Neural cell (in vitro differentiated cells): ENCODE measurements at regions not wholly inside any gene's neighbourhood (a gene's known extent, or its start where the extent isn't known, plus 50 kb on each side); places are given as distances from the start of the nearest gene placed in this dataset.

Experiments
- H2AFZ ChIP-seq: fragments of 200-600, 300-800 bp; sonication (generic), shearing (Covaris generic); 2 replicates; pipeline ENCODE4 v1.6.0; 2014; ENCODE audit warnings: low read depth, mild to moderate bottlenecking, antibody characterized with exemption, low read length, moderate library complexity
- H3F3A ChIP-seq: fragments of 200-600 bp; shearing (Covaris generic); 2 replicates; pipeline ENCODE4 v1.6.1; 2016; ENCODE audit warnings: mild to moderate bottlenecking, moderate library complexity, mixed read lengths, antibody characterized with exemption, low read length; ENCODE audit not compliant: insufficient read depth, poor library complexity, severe bottlenecking
- H3K27ac ChIP-seq: fragments of 200-600, 300-800 bp; sonication (generic), shearing (Covaris generic); 2 replicates; pipeline ENCODE4 v1.5.1; 2014; ENCODE audit warnings: mild to moderate bottlenecking, low read length, moderate library complexity
- H3K27me3 ChIP-seq: fragments of 300-800, 200-600 bp; sonication (generic), shearing (Covaris generic); 2 replicates; pipeline ENCODE4 v1.6.0; 2014; ENCODE audit warnings: mild to moderate bottlenecking, low read depth, low read length, moderate library complexity; ENCODE audit not compliant: insufficient read depth
- H3K36me3 ChIP-seq: fragments of 300-800, 200-600 bp; sonication (generic), shearing (Covaris generic); 2 replicates; pipeline ENCODE4 v1.5.1; 2014; ENCODE audit warnings: mild to moderate bottlenecking, antibody characterized with exemption, low read length, moderate library complexity; ENCODE audit not compliant: insufficient read depth
- H3K4me2 ChIP-seq: fragments of 300-800, 200-600 bp; sonication (generic), shearing (Covaris generic); 2 replicates; pipeline ENCODE4 v1.6.0; 2014; ENCODE audit warnings: mild to moderate bottlenecking, low read length
- H3K4me3 ChIP-seq: fragments of 300-800, 200-600 bp; sonication (generic), shearing (Covaris generic); 2 replicates; pipeline ENCODE4 v1.5.1; 2014; ENCODE audit warnings: mild to moderate bottlenecking, low read length, moderate library complexity
- H3K79me2 ChIP-seq: fragments of 200-600 bp; shearing (Covaris generic); replicated peaks from 2 replicates; pipeline ENCODE4 v1.6.0; 2014; ENCODE audit warnings: mild to moderate bottlenecking, low read length, moderate library complexity; ENCODE audit not compliant: insufficient read depth
- H3K9ac ChIP-seq: fragments of 300-800, 200-600 bp; sonication (generic), shearing (Covaris generic); 2 replicates; pipeline ENCODE4 v1.6.1; 2016; ENCODE audit warnings: mild to moderate bottlenecking, low read length, mixed read lengths
- H3K9me2 ChIP-seq: fragments of 200-600 bp; shearing (Covaris generic); 2 replicates; pipeline ENCODE4 v1.6.1; 2016; ENCODE audit warnings: mild to moderate bottlenecking, low read length, mixed read lengths; ENCODE audit not compliant: insufficient read depth
- H3K9me3 ChIP-seq: fragments of 200-600, 300-800 bp; sonication (generic), shearing (Covaris generic); 2 replicates; pipeline ENCODE4 v1.6.1; 2016; ENCODE audit warnings: mild to moderate bottlenecking, mixed run types, low read length, moderate library complexity, mixed read lengths
- H4K20me1 ChIP-seq: fragments of 200-600 bp; shearing (Covaris generic); 2 replicates; pipeline ENCODE4 v1.6.1; 2016; ENCODE audit warnings: mild to moderate bottlenecking, mixed run types; ENCODE audit not compliant: insufficient read depth
- EP300 ChIP-seq: fragments of 450-650 bp; conservative IDR thresholded peaks from 2 replicates; pipeline ENCODE4 v1.6.1; 2014; ENCODE audit warnings: antibody characterized with exemption, mild to moderate bottlenecking, moderate library complexity; ENCODE audit not compliant: poor library complexity, severe bottlenecking
- EZH2 ChIP-seq: fragments of 200-600, 300-800 bp; shearing (Covaris generic), sonication (generic); IDR thresholded peaks from 2 replicates; pipeline ENCODE4 v1.6.1; 2014; ENCODE audit warnings: antibody characterized with exemption, low read length, borderline replicate concordance, mild to moderate bottlenecking; ENCODE audit not compliant: insufficient read depth, poor library complexity, severe bottlenecking
- MXI1 ChIP-seq: fragments of 450-650 bp; conservative IDR thresholded peaks from 2 replicates; pipeline ENCODE4 v1.6.1; 2014; ENCODE audit warnings: antibody characterized with exemption, mild to moderate bottlenecking; ENCODE audit not compliant: poor library complexity, severe bottlenecking
- POLR2AphosphoS5 ChIP-seq: IDR thresholded peaks from 2 replicates; pipeline ENCODE4 v1.6.1; 2012
- RAD21 ChIP-seq: fragments of 450-650 bp; conservative IDR thresholded peaks from 2 replicates; pipeline ENCODE4 v1.6.1; 2014; ENCODE audit warnings: antibody characterized with exemption, mild to moderate bottlenecking, moderate library complexity
- SMC3 ChIP-seq: fragments of 450-650 bp; conservative IDR thresholded peaks from 2 replicates; pipeline ENCODE4 v1.6.1; 2014; ENCODE audit warnings: antibody characterized with exemption, mild to moderate bottlenecking, moderate library complexity; ENCODE audit not compliant: poor library complexity
- TAF1 ChIP-seq: IDR thresholded peaks from 2 replicates; pipeline ENCODE4 v1.6.1; 2012; ENCODE audit warnings: low read depth
- TF ChIP-seq, protein P1 (sequence below): IDR thresholded peaks from 2 replicates; pipeline ENCODE4 v1.6.1; 2012; ENCODE audit warnings: borderline replicate concordance
- TF ChIP-seq, protein P2 (sequence below): fragments of 450-650 bp; IDR thresholded peaks from 2 replicates; pipeline ENCODE4 v1.5.1; 2014; ENCODE audit warnings: antibody characterized with exemption, mild to moderate bottlenecking, moderate library complexity; ENCODE audit not compliant: poor library complexity, severe bottlenecking

DNA sequence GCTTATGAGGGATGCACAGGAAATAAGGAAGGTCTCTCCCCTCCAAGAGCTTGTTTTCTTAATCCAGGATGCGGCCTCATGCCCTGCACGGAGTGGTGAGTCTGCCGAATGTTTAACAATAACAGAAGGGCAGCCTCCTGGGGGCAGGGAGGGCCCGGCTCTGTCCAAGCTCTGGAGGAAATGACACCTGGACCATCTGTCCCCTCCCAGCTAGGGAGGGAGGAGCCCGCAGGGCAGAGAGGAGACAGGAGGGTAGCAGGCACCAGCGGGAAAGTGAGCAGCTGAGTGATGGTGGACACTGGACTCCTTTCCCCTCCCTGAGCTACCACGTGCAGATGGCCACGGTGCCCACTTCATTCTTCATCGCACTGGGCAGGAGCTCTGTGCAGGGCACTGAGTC is 398.2 kb upstream of the MYT1L start:
- TF ChIP-seq, protein P1, sequence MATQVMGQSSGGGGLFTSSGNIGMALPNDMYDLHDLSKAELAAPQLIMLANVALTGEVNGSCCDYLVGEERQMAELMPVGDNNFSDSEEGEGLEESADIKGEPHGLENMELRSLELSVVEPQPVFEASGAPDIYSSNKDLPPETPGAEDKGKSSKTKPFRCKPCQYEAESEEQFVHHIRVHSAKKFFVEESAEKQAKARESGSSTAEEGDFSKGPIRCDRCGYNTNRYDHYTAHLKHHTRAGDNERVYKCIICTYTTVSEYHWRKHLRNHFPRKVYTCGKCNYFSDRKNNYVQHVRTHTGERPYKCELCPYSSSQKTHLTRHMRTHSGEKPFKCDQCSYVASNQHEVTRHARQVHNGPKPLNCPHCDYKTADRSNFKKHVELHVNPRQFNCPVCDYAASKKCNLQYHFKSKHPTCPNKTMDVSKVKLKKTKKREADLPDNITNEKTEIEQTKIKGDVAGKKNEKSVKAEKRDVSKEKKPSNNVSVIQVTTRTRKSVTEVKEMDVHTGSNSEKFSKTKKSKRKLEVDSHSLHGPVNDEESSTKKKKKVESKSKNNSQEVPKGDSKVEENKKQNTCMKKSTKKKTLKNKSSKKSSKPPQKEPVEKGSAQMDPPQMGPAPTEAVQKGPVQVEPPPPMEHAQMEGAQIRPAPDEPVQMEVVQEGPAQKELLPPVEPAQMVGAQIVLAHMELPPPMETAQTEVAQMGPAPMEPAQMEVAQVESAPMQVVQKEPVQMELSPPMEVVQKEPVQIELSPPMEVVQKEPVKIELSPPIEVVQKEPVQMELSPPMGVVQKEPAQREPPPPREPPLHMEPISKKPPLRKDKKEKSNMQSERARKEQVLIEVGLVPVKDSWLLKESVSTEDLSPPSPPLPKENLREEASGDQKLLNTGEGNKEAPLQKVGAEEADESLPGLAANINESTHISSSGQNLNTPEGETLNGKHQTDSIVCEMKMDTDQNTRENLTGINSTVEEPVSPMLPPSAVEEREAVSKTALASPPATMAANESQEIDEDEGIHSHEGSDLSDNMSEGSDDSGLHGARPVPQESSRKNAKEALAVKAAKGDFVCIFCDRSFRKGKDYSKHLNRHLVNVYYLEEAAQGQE: no peak
- TF ChIP-seq SMC3: no peak
- no peak for TF ChIP-seq EZH2
- no peak for TF ChIP-seq RAD21
- TF ChIP-seq EP300: no peak
- TF ChIP-seq, protein P2, sequence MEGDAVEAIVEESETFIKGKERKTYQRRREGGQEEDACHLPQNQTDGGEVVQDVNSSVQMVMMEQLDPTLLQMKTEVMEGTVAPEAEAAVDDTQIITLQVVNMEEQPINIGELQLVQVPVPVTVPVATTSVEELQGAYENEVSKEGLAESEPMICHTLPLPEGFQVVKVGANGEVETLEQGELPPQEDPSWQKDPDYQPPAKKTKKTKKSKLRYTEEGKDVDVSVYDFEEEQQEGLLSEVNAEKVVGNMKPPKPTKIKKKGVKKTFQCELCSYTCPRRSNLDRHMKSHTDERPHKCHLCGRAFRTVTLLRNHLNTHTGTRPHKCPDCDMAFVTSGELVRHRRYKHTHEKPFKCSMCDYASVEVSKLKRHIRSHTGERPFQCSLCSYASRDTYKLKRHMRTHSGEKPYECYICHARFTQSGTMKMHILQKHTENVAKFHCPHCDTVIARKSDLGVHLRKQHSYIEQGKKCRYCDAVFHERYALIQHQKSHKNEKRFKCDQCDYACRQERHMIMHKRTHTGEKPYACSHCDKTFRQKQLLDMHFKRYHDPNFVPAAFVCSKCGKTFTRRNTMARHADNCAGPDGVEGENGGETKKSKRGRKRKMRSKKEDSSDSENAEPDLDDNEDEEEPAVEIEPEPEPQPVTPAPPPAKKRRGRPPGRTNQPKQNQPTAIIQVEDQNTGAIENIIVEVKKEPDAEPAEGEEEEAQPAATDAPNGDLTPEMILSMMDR: no peak
- no peak for TF ChIP-seq TAF1
- TF ChIP-seq MXI1: no peak
- TF ChIP-seq POLR2AphosphoS5: no peak
- H3K79me2 ChIP-seq: no peaks in the 10 kb centered on the region
- no peaks in the 10 kb centered on the region for H3K9me2 ChIP-seq
- no peak overlapping the region for H3K27ac ChIP-seq
- H3K36me3 ChIP-seq: no peaks in the 10 kb centered on the region
- no peak overlapping the region for H3K4me3 ChIP-seq
- H3K27me3 ChIP-seq: no peaks in the 10 kb centered on the region
- no peak overlapping the region for H2AFZ ChIP-seq
- no peaks in the 10 kb centered on the region for H4K20me1 ChIP-seq
- H3F3A ChIP-seq: no peaks in the 10 kb centered on the region
- H3K4me2 ChIP-seq: no peak overlapping the region
- H3K9me3 ChIP-seq: no peaks in the 10 kb centered on the region
- no peak overlapping the region for H3K9ac ChIP-seq

DNA sequence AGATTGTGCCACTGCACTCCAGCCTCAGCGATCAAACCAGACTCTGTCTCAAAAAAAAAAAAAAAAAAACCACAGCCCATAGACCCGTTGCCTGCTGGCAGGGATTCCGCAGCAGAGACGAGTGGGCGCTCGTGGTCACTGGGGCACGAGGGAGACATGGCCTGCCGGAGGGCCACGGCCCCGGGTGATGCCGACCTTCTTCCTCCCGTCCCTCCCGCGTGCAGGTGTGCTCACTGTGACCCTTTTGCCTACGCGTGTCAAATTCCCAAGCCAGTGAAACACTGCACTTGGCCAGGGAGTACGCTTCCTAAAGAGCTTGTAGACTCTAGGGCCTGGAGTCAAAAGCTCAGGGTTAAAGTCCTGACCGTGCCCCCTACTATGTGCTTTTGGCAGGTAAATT is 397.6 kb upstream of the MYT1L start:
- Histone ChIP-seq H3K79me2 (no peaks in the 10 kb centered on the region), H3K9me3 (no peaks in the 10 kb centered on the region)
- TF ChIP-seq RAD21 (no peak), TAF1 (no peak), POLR2AphosphoS5 (no peak), EZH2 (no peak), SMC3 (no peak), MXI1 (no peak), EP300 (no peak)
- TF ChIP-seq, protein P2: no peak
- TF ChIP-seq, protein P1: no peak

More for the DNA sequence above, 397.6 kb upstream of the MYT1L start:
- H3K36me3 ChIP-seq: no peaks in the 10 kb centered on the region
- H3K9me2 ChIP-seq: no peaks in the 10 kb centered on the region
- no peak overlapping the region for H3K4me2 ChIP-seq
- no peaks in the 10 kb centered on the region for H3K27me3 ChIP-seq
- H3F3A ChIP-seq: no peaks in the 10 kb centered on the region
- no peak overlapping the region for H3K27ac ChIP-seq
- no peak overlapping the region for H2AFZ ChIP-seq
- no peak overlapping the region for H3K4me3 ChIP-seq
- no peak overlapping the region for H3K9ac ChIP-seq
- H4K20me1 ChIP-seq: no peaks in the 10 kb centered on the region
